ENCODE measurements at regions not wholly inside any gene's neighbourhood (a gene's known extent, or its start where the extent isn't known, plus 50 kb on each side); places are given as distances from the start of the nearest gene placed in this dataset.

DNA sequence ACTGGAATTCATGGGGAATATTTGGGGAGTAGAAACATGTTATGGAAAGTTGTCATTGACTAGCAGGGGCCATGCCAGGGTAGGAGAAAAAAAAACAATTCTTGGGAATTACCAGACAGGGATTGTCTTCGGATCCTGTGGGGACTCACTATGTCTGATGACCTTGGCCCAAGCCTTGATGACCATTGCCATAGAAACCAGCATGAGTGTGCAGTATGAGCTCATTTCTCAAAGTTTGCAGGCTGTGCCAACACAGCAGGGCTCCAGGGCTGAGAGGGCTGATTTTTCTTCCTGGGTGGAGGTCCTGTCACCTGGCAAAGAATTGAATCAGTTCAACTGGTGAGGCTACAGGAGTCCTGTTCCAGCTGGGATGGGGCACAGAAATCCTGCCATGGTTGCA lies 198.3 kb downstream of the ADRA2A start:
- TF ChIP-seq EZH2 (IDR thresholded peaks at IDR 0.05): no peak
- TF ChIP-seq POLR2AphosphoS5 (IDR thresholded peaks at IDR 0.05; ENCODE audit: borderline replicate concordance, low read depth, low read length): no peak
